ENCODE measurements at regions not wholly inside any gene's neighbourhood (a gene's known extent, or its start where the extent isn't known, plus 50 kb on each side); places are given as distances from the start of the nearest gene placed in this dataset.

DNA sequence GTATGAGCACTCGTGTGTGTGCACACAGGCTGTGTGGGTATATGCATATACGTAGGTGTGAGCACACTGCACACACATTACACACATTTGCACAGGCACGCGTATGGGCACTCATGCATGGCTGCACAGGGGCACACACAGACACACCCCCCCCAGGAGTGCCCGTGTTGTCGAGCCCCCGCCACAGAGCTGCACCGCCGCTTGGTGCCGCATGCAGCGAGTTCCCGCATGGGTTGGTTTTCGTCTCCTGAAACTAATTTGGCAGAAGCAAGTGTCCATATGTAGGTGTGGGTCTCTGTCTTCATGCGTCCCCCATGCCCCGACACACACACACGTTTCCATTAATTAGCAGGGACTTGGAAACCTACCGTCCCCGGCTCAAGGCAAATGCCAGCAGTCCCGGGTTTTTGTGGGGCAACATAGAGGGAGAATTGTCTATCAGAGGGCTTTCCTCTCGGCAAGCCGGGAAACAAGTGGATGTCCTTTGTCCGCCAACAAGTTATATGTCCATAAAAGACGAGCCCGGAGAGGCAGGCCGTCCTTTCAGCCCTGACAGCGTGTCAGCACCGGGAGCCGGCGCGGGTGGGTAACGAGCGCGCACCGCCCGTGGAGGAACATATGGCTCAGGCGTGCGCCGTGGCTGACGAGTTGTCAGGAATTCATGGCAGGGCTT, 1291.7 kb downstream of the BRD1 start:
- intact Hi-C loops (cut with DNase I; ENCODE audit: low total_unique reads) = no loop called here
- Histone ChIP-seq H3K9me3 (no peaks in the 10 kb centered on the region), H3K36me3 (no peaks in the 10 kb centered on the region), H3K27ac (no peak overlapping the region), H3K27me3 (replicated peaks in 1 of 7) (peaks cover 0 to 52% (median 0%) of the 10 kb centered on the region in 7 donors), H3K4me3 (no peak overlapping the region), H3K4me1 (no peaks in the 10 kb centered on the region)
- DNase-seq = no peak
- TF ChIP-seq POLR2A (IDR thresholded peaks at IDR 0.05) (no peak), POLR2AphosphoS5 (IDR thresholded peaks at IDR 0.05) (no peak)
- TF ChIP-seq, protein P1, sequence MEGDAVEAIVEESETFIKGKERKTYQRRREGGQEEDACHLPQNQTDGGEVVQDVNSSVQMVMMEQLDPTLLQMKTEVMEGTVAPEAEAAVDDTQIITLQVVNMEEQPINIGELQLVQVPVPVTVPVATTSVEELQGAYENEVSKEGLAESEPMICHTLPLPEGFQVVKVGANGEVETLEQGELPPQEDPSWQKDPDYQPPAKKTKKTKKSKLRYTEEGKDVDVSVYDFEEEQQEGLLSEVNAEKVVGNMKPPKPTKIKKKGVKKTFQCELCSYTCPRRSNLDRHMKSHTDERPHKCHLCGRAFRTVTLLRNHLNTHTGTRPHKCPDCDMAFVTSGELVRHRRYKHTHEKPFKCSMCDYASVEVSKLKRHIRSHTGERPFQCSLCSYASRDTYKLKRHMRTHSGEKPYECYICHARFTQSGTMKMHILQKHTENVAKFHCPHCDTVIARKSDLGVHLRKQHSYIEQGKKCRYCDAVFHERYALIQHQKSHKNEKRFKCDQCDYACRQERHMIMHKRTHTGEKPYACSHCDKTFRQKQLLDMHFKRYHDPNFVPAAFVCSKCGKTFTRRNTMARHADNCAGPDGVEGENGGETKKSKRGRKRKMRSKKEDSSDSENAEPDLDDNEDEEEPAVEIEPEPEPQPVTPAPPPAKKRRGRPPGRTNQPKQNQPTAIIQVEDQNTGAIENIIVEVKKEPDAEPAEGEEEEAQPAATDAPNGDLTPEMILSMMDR (IDR thresholded peaks at IDR 0.05 in 8 of 11, conservative IDR thresholded peaks at IDR 0.05 in 3 of 11) = no peak
- WGBS, 5 donors = 87 to 94% (median 93%) methylated on average over 37 to 39 of the region's 39 CpGs

DNA sequence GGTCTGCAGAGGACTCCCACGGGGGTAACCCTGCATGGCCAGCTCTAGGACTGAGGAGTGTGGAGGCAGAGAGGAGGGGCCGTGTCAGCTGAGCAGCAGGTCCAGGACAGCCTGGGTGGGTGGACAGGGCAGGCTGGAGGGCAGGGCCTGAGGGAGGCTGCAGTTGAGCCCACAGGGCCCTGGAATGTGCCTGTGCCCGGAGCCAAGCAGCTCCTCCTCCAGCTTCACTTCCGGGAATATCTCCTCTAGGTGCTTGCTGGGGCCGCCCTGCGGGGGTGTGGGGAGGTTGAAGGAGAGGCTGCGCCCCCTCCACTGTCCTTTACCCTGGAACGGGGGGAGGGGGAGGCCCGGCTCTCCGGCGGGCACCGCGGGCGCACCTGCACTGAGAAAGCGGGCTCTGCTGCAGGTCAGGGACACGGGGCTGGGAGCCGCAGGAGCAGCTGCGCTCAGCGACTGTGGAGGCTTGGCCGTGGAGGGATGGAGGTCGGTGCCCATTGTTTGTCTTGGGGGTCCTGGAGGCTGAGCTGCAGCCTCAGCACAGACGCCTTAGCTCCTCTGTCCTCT, 1293.2 kb downstream of the BRD1 start:
- no peak for TF ChIP-seq POLR2AphosphoS5 (IDR thresholded peaks at IDR 0.05)
- TF ChIP-seq, protein P1 (IDR thresholded peaks at IDR 0.05 in 8 of 11, conservative IDR thresholded peaks at IDR 0.05 in 3 of 11) = no peak
- no peak for TF ChIP-seq POLR2A (IDR thresholded peaks at IDR 0.05)
- 85 to 92% (median 85%) methylated on average over 10 to 22 of the region's 22 CpGs for WGBS, 5 donors
- intact Hi-C loops (cut with DNase I; ENCODE audit: low total_unique reads) = no loop called here
- no peak overlapping the region for H3K27ac ChIP-seq
- no peaks in the 10 kb centered on the region for H3K4me1 ChIP-seq
- peaks cover 0 to 46% (median 0%) of the 10 kb centered on the region in 7 donors for H3K27me3 ChIP-seq (replicated peaks in 1 of 7)
- no peaks in the 10 kb centered on the region for H3K36me3 ChIP-seq
- DNase-seq = no peak
- H3K4me3 ChIP-seq = no peak overlapping the region
- H3K9me3 ChIP-seq = no peaks in the 10 kb centered on the region

DNA sequence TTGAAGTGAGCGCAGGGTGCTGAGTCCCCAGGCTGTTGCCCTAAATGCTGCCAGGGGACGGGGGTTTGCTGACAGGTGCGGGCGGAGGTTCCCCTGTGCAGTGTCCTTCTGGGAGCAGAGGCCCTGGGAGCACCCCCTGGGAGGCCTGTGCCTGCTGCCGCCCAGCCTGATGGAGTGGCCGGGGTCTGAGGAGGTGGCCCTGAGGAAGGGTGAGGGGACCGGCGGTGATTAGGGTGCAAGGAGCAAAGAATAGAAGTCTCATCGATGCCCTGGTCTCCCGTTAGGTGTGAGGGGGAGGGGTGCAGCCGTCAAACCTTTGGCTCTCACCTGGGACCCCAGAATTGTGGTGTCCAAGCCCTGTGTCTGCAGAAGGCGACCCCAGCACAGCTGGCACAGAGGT, 1294.7 kb downstream of the BRD1 start:
- 81 to 90% (median 87%) methylated on average over 8 to 12 of the region's 12 CpGs for WGBS, 5 donors
- Histone ChIP-seq H3K36me3 (no peaks in the 10 kb centered on the region), H3K4me1 (no peaks in the 10 kb centered on the region), H3K27me3 (replicated peaks in 1 of 7) (peaks cover 0 to 44% (median 0%) of the 10 kb centered on the region in 7 donors), H3K27ac (no peak overlapping the region), H3K9me3 (no peaks in the 10 kb centered on the region), H3K4me3 (no peak overlapping the region)
- intact Hi-C loops (cut with DNase I; ENCODE audit: low total_unique reads) = no loop called here
- TF ChIP-seq, protein P1 (IDR thresholded peaks at IDR 0.05 in 8 of 11, conservative IDR thresholded peaks at IDR 0.05 in 3 of 11) = no peak
- TF ChIP-seq POLR2A (IDR thresholded peaks at IDR 0.05) = no peak
- no peak for TF ChIP-seq POLR2AphosphoS5 (IDR thresholded peaks at IDR 0.05)
- DNase-seq = no peak

DNA sequence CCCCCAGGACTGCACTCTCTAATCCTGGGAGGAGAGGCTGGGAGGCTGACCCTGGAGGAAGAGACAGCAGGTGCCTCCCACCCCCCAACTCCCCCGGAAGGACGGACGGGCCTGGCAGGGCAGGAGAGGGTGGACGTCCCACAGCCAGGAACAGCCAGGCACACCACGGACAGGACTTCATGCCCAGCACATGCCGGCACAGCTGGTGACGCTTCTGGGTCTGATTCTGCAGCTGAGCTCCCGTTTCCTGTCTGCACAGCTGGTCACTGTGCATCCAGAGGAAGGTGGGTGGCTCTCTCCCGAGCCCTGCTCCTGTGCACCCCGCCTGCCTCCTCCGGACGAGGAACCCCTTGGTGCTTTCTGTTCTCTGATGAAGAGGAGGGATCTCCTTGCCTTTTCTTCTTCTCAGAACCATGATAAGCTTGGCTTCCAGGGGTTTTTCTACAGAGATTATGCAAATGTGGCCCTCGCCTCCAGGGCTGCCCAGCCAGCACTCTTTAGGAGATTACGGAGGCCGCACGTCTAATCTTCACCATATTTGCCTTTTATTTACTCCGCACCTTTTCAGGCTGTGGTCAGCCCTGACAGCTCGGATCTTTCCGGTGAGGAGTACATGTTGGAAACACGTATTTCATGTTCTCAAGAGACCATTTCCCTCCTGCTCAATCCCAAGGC, 1295.8 kb downstream of the BRD1 start:
- intact Hi-C loops (cut with DNase I; ENCODE audit: low total_unique reads) = no loop called here
- H3K27ac ChIP-seq = no peak overlapping the region
- H3K4me1 ChIP-seq = no peaks in the 10 kb centered on the region
- no peaks in the 10 kb centered on the region for H3K36me3 ChIP-seq
- H3K4me3 ChIP-seq = no peak overlapping the region
- TF ChIP-seq POLR2A (IDR thresholded peaks at IDR 0.05) (no peak), POLR2AphosphoS5 (IDR thresholded peaks at IDR 0.05) (no peak)
- TF ChIP-seq, protein P1 (IDR thresholded peaks at IDR 0.05 in 8 of 11, conservative IDR thresholded peaks at IDR 0.05 in 3 of 11) = no peak
- 68 to 77% (median 74%) methylated on average over 19 to 20 of the region's 20 CpGs for WGBS, 5 donors
- no peaks in the 10 kb centered on the region for H3K9me3 ChIP-seq
- peaks cover 0 to 43% (median 0%) of the 10 kb centered on the region in 7 donors for H3K27me3 ChIP-seq (replicated peaks in 1 of 7)
- DNase-seq = no peak

All from spleen (tissue), 11 donors.